ENCODE measurements at regions not wholly inside any gene's neighbourhood (a gene's known extent, or its start where the extent isn't known, plus 50 kb on each side); places are given as distances from the start of the nearest gene placed in this dataset.

DNA sequence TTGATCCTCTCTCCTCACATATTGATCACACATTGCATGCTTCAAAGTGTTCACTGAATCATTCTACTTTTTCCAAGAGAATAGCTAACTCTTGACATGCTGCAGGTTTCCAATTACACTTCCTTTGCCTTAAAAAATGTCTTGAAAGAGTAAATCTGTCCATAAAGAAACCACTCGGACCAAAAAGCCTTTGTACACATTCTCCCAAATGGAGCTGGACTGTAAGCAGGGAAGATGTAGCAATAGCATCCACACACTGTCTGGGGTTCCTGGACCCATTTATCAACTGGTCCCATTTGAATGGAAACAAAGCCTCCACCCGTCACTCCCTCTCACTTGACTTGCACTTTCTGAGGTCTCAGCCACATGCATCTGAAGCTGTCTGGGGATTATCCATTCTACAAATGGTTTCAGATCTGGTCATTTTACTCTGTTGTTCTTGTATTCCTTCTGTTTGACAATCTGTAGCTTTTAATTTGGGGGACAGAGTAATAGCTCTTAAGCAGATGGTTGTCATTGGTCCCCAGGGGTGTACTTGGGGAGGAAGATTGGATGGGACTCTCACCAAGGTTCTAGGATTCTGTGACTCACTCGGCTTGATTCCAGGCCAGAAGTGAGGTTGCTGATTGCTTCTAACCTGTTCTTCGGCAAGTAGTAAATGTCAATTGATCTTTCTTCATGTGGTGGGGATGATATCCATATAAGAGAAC lies 203.5 kb downstream of the HIBADH start:
- H3K27me3 ChIP-seq: no peaks in the 10 kb centered on the region
- H3K4me3 ChIP-seq: no peak overlapping the region
- DNase-seq (no peak), ATAC-seq (ENCODE audit: low FRiP score in 2 of 2) (peak in 1 of 2 donors; percentile 50)
- no peak for TF ChIP-seq POLR2A (IDR thresholded peaks at IDR 0.05)
- TF ChIP-seq EP300 (IDR thresholded peaks at IDR 0.05): no peak
- TF ChIP-seq POLR2AphosphoS5 (IDR thresholded peaks at IDR 0.05): no peak
- TF ChIP-seq, protein P1, sequence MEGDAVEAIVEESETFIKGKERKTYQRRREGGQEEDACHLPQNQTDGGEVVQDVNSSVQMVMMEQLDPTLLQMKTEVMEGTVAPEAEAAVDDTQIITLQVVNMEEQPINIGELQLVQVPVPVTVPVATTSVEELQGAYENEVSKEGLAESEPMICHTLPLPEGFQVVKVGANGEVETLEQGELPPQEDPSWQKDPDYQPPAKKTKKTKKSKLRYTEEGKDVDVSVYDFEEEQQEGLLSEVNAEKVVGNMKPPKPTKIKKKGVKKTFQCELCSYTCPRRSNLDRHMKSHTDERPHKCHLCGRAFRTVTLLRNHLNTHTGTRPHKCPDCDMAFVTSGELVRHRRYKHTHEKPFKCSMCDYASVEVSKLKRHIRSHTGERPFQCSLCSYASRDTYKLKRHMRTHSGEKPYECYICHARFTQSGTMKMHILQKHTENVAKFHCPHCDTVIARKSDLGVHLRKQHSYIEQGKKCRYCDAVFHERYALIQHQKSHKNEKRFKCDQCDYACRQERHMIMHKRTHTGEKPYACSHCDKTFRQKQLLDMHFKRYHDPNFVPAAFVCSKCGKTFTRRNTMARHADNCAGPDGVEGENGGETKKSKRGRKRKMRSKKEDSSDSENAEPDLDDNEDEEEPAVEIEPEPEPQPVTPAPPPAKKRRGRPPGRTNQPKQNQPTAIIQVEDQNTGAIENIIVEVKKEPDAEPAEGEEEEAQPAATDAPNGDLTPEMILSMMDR (IDR thresholded peaks at IDR 0.05): no peak
- 82 to 83% methylated on average over 4 of the region's 4 CpGs for WGBS, 2 donors
- H3K4me1 ChIP-seq: no peaks in the 10 kb centered on the region
- no peaks in the 10 kb centered on the region for H3K9me3 ChIP-seq
- no peaks in the 10 kb centered on the region for H3K36me3 ChIP-seq
- H3K27ac ChIP-seq: no peak overlapping the region

DNA sequence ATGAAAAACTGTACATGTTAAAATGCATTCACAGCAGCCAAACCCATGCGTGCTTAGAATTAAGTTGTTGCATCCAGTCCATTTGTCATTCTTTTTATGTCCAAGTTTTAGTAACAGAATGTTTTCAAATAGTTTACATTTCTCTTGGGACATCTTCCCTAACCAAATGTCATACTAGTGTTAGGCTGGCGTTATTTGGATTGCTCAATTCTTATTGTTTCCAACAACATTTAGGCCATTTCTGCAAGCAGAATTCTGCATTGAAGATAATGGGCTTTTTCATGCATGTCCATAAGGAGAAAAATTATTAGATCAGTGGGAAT lies 203.0 kb downstream of the HIBADH start:
- Histone ChIP-seq H3K9me3 (no peaks in the 10 kb centered on the region), H3K27ac (no peak overlapping the region), H3K27me3 (no peaks in the 10 kb centered on the region), H3K4me3 (no peak overlapping the region), H3K36me3 (no peaks in the 10 kb centered on the region), H3K4me1 (no peaks in the 10 kb centered on the region)
- 70 to 74% methylated on average over 2 of the region's 2 CpGs for WGBS, 2 donors
- TF ChIP-seq EP300 (IDR thresholded peaks at IDR 0.05): no peak
- ATAC-seq (ENCODE audit: low FRiP score in 2 of 2) (peak in 1 of 2 donors; percentile 39), DNase-seq (no peak)

DNA sequence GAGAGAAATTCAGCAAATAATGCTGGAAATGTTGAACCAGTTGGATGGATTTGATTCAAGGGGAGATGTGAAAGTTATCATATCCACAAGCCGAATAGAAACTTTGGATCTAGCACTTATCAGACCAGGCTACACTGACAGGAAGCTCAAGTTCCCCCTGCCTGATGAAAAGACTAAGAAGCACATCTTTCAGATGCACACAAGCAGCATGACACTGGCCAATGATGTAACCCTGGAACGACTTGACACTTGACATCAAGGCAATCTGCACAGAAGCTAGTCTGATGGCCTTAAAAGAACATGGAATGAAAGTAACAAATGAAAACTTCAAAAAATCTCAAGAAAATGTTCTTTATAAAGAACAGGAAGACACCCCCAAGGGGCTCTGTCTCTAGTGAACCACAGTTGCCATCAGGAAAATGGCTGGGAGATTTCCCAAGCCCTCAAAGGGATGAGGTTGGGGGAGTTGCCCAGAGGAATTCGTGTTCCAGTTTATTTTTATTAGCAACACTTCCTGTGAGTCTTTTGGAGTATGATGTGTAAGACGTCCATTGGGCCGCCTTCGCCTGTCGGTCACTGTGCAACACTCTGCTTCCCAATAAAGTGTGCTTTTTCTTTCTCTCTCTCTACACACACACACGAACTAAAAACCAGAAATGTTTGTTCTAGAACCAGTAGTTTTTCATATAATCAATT lies 200.0 kb downstream of the HIBADH start:
- WGBS, 2 donors: 61 to 65% methylated on average over 8 of the region's 8 CpGs
- H3K27me3 ChIP-seq: no peaks in the 10 kb centered on the region
- DNase-seq (no peak), ATAC-seq (ENCODE audit: low FRiP score in 2 of 2) (no peak)
- no peak for TF ChIP-seq EP300 (IDR thresholded peaks at IDR 0.05)
- no peak overlapping the region for H3K4me3 ChIP-seq
- no peak overlapping the region for H3K27ac ChIP-seq
- H3K4me1 ChIP-seq: no peaks in the 10 kb centered on the region
- no peaks in the 10 kb centered on the region for H3K9me3 ChIP-seq
- no peaks in the 10 kb centered on the region for H3K36me3 ChIP-seq

DNA sequence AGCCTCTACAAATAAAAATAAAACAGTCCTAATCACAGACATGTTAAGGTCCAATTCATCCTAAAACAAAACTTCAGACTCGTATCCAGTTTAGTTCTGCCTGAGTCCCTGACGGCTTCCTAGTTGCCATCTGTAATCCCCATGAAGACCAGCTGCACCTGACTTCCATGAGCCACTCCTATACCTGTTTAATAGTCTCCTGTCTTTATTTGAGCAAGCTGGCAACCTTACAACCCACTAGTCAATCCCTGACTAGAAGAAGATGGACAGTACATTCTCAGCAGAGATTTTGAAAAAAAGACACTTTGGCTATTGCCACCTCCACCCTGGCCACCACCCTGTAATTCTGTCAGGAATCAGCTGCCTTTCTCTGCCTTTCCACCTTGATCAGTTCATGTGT lies 197.7 kb downstream of the HIBADH start:
- no peak for ATAC-seq (ENCODE audit: low FRiP score in 2 of 2)
- no peak for TF ChIP-seq POLR2A (IDR thresholded peaks at IDR 0.05)
- TF ChIP-seq, protein P1 (IDR thresholded peaks at IDR 0.05): no peak
- H3K9me3 ChIP-seq: no peaks in the 10 kb centered on the region
- no peaks in the 10 kb centered on the region for H3K4me1 ChIP-seq
- H3K27ac ChIP-seq: no peak overlapping the region
- no peak overlapping the region for H3K4me3 ChIP-seq
- H3K27me3 ChIP-seq: no peaks in the 10 kb centered on the region
- no peak for DNase-seq
- H3K36me3 ChIP-seq: no peaks in the 10 kb centered on the region
- 86 to 94% methylated on average over 2 of the region's 2 CpGs for WGBS, 2 donors

DNA sequence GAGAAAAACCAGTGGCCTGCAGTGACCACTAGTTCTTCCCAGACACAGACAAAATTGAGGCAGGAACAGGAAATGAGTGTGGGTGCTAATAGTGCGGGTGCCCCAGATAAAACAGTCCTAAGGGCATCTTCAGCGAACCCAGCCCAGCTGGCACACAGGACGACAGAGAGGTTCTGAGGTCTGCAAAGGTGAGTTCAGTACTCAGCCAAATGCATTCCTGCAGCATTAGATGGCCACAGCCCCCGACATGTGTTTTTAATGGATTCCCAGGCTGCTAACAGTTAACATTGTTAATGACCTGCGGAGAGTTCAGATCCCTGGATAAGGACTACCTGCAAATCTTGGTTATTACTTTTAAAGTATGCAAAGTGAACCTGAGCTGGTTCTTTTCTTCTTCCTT lies 196.0 kb downstream of the HIBADH start:
- TF ChIP-seq POLR2A (IDR thresholded peaks at IDR 0.05) (no peak), POLR2AphosphoS5 (IDR thresholded peaks at IDR 0.05) (no peak), EP300 (IDR thresholded peaks at IDR 0.05) (no peak)
- TF ChIP-seq, protein P1 (IDR thresholded peaks at IDR 0.05): no peak
- no peaks in the 10 kb centered on the region for H3K9me3 ChIP-seq
- no peak overlapping the region for H3K4me3 ChIP-seq
- 59 to 67% methylated on average over 5 of the region's 5 CpGs for WGBS, 2 donors
- no peaks in the 10 kb centered on the region for H3K27me3 ChIP-seq
- no peak overlapping the region for H3K27ac ChIP-seq
- ATAC-seq (ENCODE audit: low FRiP score in 2 of 2): no peak
- no peaks in the 10 kb centered on the region for H3K36me3 ChIP-seq
- no peaks in the 10 kb centered on the region for H3K4me1 ChIP-seq
- DNase-seq: no peak

DNA sequence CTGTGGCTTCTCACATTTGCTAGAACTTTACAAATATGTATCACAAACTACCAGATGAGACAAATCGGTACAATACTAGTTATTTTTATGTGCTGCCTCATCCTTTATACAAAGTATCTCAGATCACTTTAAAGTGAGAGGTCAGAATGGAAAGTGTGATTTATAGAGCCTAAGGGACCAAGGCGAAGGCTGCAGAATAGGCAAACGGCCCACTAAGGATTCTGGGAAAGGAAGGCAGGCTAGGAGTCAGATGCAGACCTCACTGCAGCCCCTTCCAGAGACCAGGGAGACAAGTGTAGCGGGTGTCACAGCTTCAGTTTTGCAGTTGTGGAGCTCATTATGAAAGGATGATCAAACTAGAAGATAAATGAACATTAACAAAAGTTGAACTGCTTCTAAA lies 190.6 kb downstream of the HIBADH start:
- no peaks in the 10 kb centered on the region for H3K36me3 ChIP-seq
- no peaks in the 10 kb centered on the region for H3K9me3 ChIP-seq
- H3K27me3 ChIP-seq: no peaks in the 10 kb centered on the region
- no peaks in the 10 kb centered on the region for H3K4me1 ChIP-seq
- ATAC-seq (ENCODE audit: low FRiP score in 2 of 2) (no peak), DNase-seq (no peak)
- H3K27ac ChIP-seq: no peak overlapping the region
- TF ChIP-seq EP300 (IDR thresholded peaks at IDR 0.05) (no peak), POLR2A (IDR thresholded peaks at IDR 0.05) (no peak), POLR2AphosphoS5 (IDR thresholded peaks at IDR 0.05) (no peak)
- TF ChIP-seq, protein P1 (IDR thresholded peaks at IDR 0.05): no peak
- no peak overlapping the region for H3K4me3 ChIP-seq
- WGBS, 2 donors: 80 to 86% methylated on average over 4 of the region's 4 CpGs

Measured in upper lobe of left lung (tissue), 6 donors.